ENCODE measurements at regions not wholly inside any gene's neighbourhood (a gene's known extent, or its start where the extent isn't known, plus 50 kb on each side); places are given as distances from the start of the nearest gene placed in this dataset.

DNA sequence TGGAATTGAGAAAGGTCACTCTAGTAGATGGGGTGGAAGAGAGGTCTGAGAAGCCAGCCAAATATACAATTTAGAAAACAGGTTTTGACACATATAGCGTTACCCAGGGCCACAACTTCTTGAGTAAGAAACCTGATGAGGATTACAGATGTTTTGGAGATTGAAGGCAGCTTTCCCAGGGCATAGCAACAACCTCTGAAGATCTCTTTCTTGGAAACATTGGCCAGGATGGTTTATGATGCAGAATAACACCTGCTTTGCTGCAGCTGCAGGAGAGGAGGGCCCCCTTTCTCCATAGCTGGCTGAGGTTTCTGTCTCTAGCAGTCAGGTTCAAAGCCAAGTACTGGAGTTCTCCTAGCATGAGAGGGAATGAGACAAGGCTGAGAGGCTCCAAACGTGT lies 75.1 kb upstream of the NUP50 start:
- TF ChIP-seq POLR2AphosphoS5 (IDR thresholded peaks at IDR 0.05; ENCODE audit: borderline replicate concordance, low read depth, low read length), result no peak
- no peak for TF ChIP-seq EZH2 (IDR thresholded peaks at IDR 0.05)
- no peak for TF ChIP-seq FOXP2 (optimal IDR thresholded peaks at IDR 0.05; ENCODE audit: control extremely low read depth, extremely low read length, insufficient read depth)
